ENCODE measurements at regions not wholly inside any gene's neighbourhood (a gene's known extent, or its start where the extent isn't known, plus 50 kb on each side); places are given as distances from the start of the nearest gene placed in this dataset.

GRCh38 chr5:82425591-82425990 is 147.4 kb upstream of the RPS23 start:
- Histone ChIP-seq H3K4me3 (ENCODE audit: low read depth, low read length, poor library complexity, severe bottlenecking) (no peak overlapping the region), H2AFZ (ENCODE audit: low read length) (no peak overlapping the region), H4K20me1 (ENCODE audit: insufficient read depth, low read length) (no peaks in the 10 kb centered on the region), H3K9me3 (ENCODE audit: low read length) (no peaks in the 10 kb centered on the region), H3K27ac (ENCODE audit: low read depth, low read length, poor library complexity, severe bottlenecking) (no peak overlapping the region), H3K4me2 (ENCODE audit: low read length) (no peak overlapping the region), H3K4me1 (ENCODE audit: insufficient read depth, low read length, poor library complexity, severe bottlenecking) (no peaks in the 10 kb centered on the region), H3K9me2 (ENCODE audit: insufficient read depth, low read length) (no peaks in the 10 kb centered on the region), H3K36me3 (ENCODE audit: insufficient read depth, low read length) (no peaks in the 10 kb centered on the region), H3K79me2 (ENCODE audit: insufficient read depth, low read depth, low read length) (no peaks in the 10 kb centered on the region)
- no peak for DNase-seq (ENCODE audit: low spot score)
- no peak for TF ChIP-seq EZH2phosphoT487 (IDR thresholded peaks at IDR 0.05; ENCODE audit: borderline replicate concordance, low read depth, low read length)
- no peak for TF ChIP-seq CTCF (conservative IDR thresholded peaks at IDR 0.05; ENCODE audit: low read length)
- no TSS peak for BruUV-seq (replicated peaks)
- ChIA-PET POLR2A (no interaction called here), CTCF (ENCODE audit: unreplicated experiment) (no interaction called here)
- intact Hi-C loops (cut with micrococcal nuclease; ENCODE audit: unreplicated experiment): no loop called here

GRCh38 chr5:82424211-82424610 is 146.1 kb upstream of the RPS23 start:
- Histone ChIP-seq H3K36me3 (ENCODE audit: insufficient read depth, low read length) (no peaks in the 10 kb centered on the region), H3K4me3 (ENCODE audit: low read depth, low read length, poor library complexity, severe bottlenecking) (no peak overlapping the region), H3K4me2 (ENCODE audit: low read length) (no peak overlapping the region), H4K20me1 (ENCODE audit: insufficient read depth, low read length) (no peaks in the 10 kb centered on the region), H3K4me1 (ENCODE audit: insufficient read depth, low read length, poor library complexity, severe bottlenecking) (no peaks in the 10 kb centered on the region), H3K9me3 (ENCODE audit: low read length) (no peaks in the 10 kb centered on the region), H3K9me2 (ENCODE audit: insufficient read depth, low read length) (no peaks in the 10 kb centered on the region), H2AFZ (ENCODE audit: low read length) (no peak overlapping the region), H3K79me2 (ENCODE audit: insufficient read depth, low read depth, low read length) (no peaks in the 10 kb centered on the region), H3K27ac (ENCODE audit: low read depth, low read length, poor library complexity, severe bottlenecking) (no peak overlapping the region)
- ChIA-PET CTCF (ENCODE audit: unreplicated experiment) (no interaction called here), POLR2A (interaction anchor here (0.7 kb wide), 1 partner anchor 479 kb away, joined by 3 read pairs; no protein-coding TSS in a partner anchor)
- intact Hi-C loops (cut with micrococcal nuclease; ENCODE audit: unreplicated experiment): no loop called here
- DNase-seq (ENCODE audit: low spot score): no peak
- BruUV-seq (replicated peaks): no TSS peak
- no peak for TF ChIP-seq EZH2phosphoT487 (IDR thresholded peaks at IDR 0.05; ENCODE audit: borderline replicate concordance, low read depth, low read length)
- no peak for TF ChIP-seq CTCF (conservative IDR thresholded peaks at IDR 0.05; ENCODE audit: low read length)

- Histone ChIP-seq H4K20me1 (ENCODE audit: insufficient read depth, low read length) (no peaks in the 10 kb centered on the region), H3K4me1 (ENCODE audit: insufficient read depth, low read length, poor library complexity, severe bottlenecking) (no peaks in the 10 kb centered on the region), H3K4me3 (ENCODE audit: low read depth, low read length, poor library complexity, severe bottlenecking) (no peak overlapping the region), H3K79me2 (ENCODE audit: insufficient read depth, low read depth, low read length) (no peaks in the 10 kb centered on the region), H3K27ac (ENCODE audit: low read depth, low read length, poor library complexity, severe bottlenecking) (no peak overlapping the region), H3K4me2 (ENCODE audit: low read length) (no peak overlapping the region), H3K36me3 (ENCODE audit: insufficient read depth, low read length) (no peaks in the 10 kb centered on the region), H3K9me3 (ENCODE audit: low read length) (no peaks in the 10 kb centered on the region), H3K9me2 (ENCODE audit: insufficient read depth, low read length) (no peaks in the 10 kb centered on the region), H2AFZ (ENCODE audit: low read length) (no peak overlapping the region)
- intact Hi-C loops (cut with micrococcal nuclease; ENCODE audit: unreplicated experiment): no loop called here
- BruUV-seq (replicated peaks): no TSS peak
- no peak for TF ChIP-seq CTCF (conservative IDR thresholded peaks at IDR 0.05; ENCODE audit: low read length)
- DNase-seq (ENCODE audit: low spot score): no peak
- ChIA-PET POLR2A (interaction anchor here (0.6 kb wide), 1 partner anchor 1032 kb away, joined by 3 read pairs; no protein-coding TSS in a partner anchor), CTCF (ENCODE audit: unreplicated experiment) (no interaction called here)
Observed at GRCh38 chr5:82422751-82423181, 144.6 kb upstream of the RPS23 start.
